Neural progenitor cell (in vitro differentiated cells): ENCODE measurements at regions not wholly inside any gene's neighbourhood (a gene's known extent, or its start where the extent isn't known, plus 50 kb on each side); places are given as distances from the start of the nearest gene placed in this dataset.

Experiments
- DNase-seq: peaks from one replicate; pipeline ENCODE4 v3.0.0-alpha.2; 2016; ENCODE audit warnings: low spot score
- H2AFZ ChIP-seq: fragments of 200-600 bp; sonication (generic); replicated peaks from 2 replicates; pipeline ENCODE4 v1.6.1; 2016; ENCODE audit warnings: antibody characterized with exemption
- H3F3A ChIP-seq: fragments of 200-600 bp; sonication (generic); 2 replicates; pipeline ENCODE4 v1.6.1; 2016; ENCODE audit warnings: antibody characterized with exemption, low read depth
- H3K27ac ChIP-seq: fragments of 200-600 bp; sonication (generic); 2 replicates; pipeline ENCODE4 v1.5.1; 2016; ENCODE audit warnings: mild to moderate bottlenecking
- H3K27me3 ChIP-seq: fragments of 200-600 bp; sonication (generic); 2 replicates; pipeline ENCODE4 v1.6.1; 2016; ENCODE audit warnings: mild to moderate bottlenecking, moderate library complexity
- H3K36me3 ChIP-seq: fragments of 200-600 bp; sonication (generic); 2 replicates; pipeline ENCODE4 v1.5.1; 2016
- H3K4me1 ChIP-seq: fragments of 200-600 bp; sonication (generic); 2 replicates; pipeline ENCODE4 v1.6.1; 2016; ENCODE audit warnings: mixed run types
- H3K4me2 ChIP-seq: fragments of 200-600 bp; sonication (generic); 2 replicates; pipeline ENCODE4 v1.6.1; 2016
- H3K4me3 ChIP-seq: fragments of 200-600 bp; sonication (generic); 2 replicates; pipeline ENCODE4 v1.5.1; 2016
- H3K79me2 ChIP-seq: fragments of 200-600 bp; sonication (generic); 2 replicates; pipeline ENCODE4 v1.6.1; 2016; ENCODE audit warnings: low read depth
- H3K9ac ChIP-seq: fragments of 200-600 bp; sonication (generic); 2 replicates; pipeline ENCODE4 v1.6.1; 2016
- H3K9me3 ChIP-seq: fragments of 200-600 bp; sonication (generic); 2 replicates; pipeline ENCODE4 v1.5.1; 2016; ENCODE audit warnings: low read depth
- H4K20me1 ChIP-seq: fragments of 200-600 bp; sonication (generic); 2 replicates; pipeline ENCODE4 v1.6.1; 2016; ENCODE audit warnings: low read depth
- H3K27ac Mint-ChIP-seq: 3 replicates; pipeline ENCODE4 v1.8.0; 2021; ENCODE audit warnings: mixed read lengths
- H3K27me3 Mint-ChIP-seq: 2 replicates; pipeline ENCODE4 v1.8.0; 2022; ENCODE audit warnings: low read depth, mild to moderate bottlenecking, inconsistent platforms, moderate library complexity, mixed read lengths; ENCODE audit not compliant: insufficient read depth
- H3K36me3 Mint-ChIP-seq: 3 replicates; pipeline ENCODE4 v1.8.0; 2021; ENCODE audit warnings: mixed read lengths
- H3K4me1 Mint-ChIP-seq: 3 replicates; pipeline ENCODE4 v1.8.0; 2021; ENCODE audit warnings: mixed read lengths
- H3K4me3 Mint-ChIP-seq: 3 replicates; pipeline ENCODE4 v1.8.0; 2021; ENCODE audit warnings: mild to moderate bottlenecking, moderate library complexity, mixed read lengths
- H3K9me3 Mint-ChIP-seq: 3 replicates; pipeline ENCODE4 v1.8.0; 2020; ENCODE audit warnings: mixed read lengths
- EZH2 ChIP-seq: fragments of 200-600 bp; sonication (generic); IDR thresholded peaks from 2 replicates; pipeline ENCODE4 v1.6.1; 2017; ENCODE audit warnings: antibody characterized with exemption, mild to moderate bottlenecking, moderate library complexity
- EZH2phosphoT487 ChIP-seq: fragments of 200-600 bp; sonication (generic); IDR thresholded peaks from 2 replicates; pipeline ENCODE4 v1.6.1; 2017; ENCODE audit warnings: antibody characterized with exemption
- TF ChIP-seq, protein P1 (sequence below): fragments of 200-600 bp; sonication (generic); IDR thresholded peaks from 2 replicates; pipeline ENCODE4 v1.5.1; 2017; ENCODE audit warnings: antibody characterized with exemption, mild to moderate bottlenecking

- Histone ChIP-seq H3K27me3 (no peaks in the 10 kb centered on the region), H4K20me1 (no peaks in the 10 kb centered on the region), H3F3A (peaks cover 10% of the 10 kb centered on the region), H3K9ac (no peak overlapping the region), H3K4me3 (no peak overlapping the region), H3K4me2 (peak overlapping the region; percentile 37), H3K27ac (peak overlapping the region; percentile 38), H2AFZ (no peak overlapping the region), H3K4me1 (peaks cover 30% of the 10 kb centered on the region), H3K36me3 (no peaks in the 10 kb centered on the region), H3K79me2 (no peaks in the 10 kb centered on the region), H3K9me3 (no peaks in the 10 kb centered on the region)
- Mint-ChIP-seq H3K27me3 (peaks cover 5% of the 10 kb centered on the region), H3K4me1 (peaks cover 7% of the 10 kb centered on the region), H3K9me3 (no peaks in the 10 kb centered on the region), H3K27ac (peak overlapping the region; percentile 4), H3K4me3 (no peak overlapping the region), H3K36me3 (no peaks in the 10 kb centered on the region)
- peak; percentile 40 for DNase-seq
- TF ChIP-seq, protein P1, sequence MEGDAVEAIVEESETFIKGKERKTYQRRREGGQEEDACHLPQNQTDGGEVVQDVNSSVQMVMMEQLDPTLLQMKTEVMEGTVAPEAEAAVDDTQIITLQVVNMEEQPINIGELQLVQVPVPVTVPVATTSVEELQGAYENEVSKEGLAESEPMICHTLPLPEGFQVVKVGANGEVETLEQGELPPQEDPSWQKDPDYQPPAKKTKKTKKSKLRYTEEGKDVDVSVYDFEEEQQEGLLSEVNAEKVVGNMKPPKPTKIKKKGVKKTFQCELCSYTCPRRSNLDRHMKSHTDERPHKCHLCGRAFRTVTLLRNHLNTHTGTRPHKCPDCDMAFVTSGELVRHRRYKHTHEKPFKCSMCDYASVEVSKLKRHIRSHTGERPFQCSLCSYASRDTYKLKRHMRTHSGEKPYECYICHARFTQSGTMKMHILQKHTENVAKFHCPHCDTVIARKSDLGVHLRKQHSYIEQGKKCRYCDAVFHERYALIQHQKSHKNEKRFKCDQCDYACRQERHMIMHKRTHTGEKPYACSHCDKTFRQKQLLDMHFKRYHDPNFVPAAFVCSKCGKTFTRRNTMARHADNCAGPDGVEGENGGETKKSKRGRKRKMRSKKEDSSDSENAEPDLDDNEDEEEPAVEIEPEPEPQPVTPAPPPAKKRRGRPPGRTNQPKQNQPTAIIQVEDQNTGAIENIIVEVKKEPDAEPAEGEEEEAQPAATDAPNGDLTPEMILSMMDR: no peak
- no peak for TF ChIP-seq EZH2phosphoT487
- TF ChIP-seq EZH2: no peak
Observed at GRCh38 chr4:181219783-181220416, 1023.3 kb upstream of the TENM3 start.

DNA sequence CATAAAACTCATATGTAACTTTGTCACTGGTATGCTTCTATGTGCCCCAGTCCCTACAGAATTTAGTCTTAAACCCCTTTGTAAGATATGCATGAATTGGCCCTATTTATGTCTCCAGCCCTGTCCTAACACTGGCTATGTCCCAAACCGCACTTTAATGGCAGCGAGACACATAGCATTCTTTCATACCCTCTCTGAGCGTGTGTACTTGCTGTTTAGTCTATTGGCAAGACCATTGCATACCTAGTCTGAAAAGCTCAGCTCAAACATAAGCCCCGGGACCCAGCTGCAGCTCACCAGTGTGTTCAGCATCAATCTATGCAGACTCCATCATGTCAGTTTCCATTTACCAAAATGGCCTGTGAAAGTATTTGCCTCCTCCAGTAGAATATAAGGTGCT lies 1018.4 kb upstream of the TENM3 start:
- H3K27ac ChIP-seq: no peak overlapping the region
- peaks cover 46% of the 10 kb centered on the region for H3K4me1 ChIP-seq
- H2AFZ ChIP-seq: no peak overlapping the region
- DNase-seq: no peak
- no peak overlapping the region for H3K4me3 Mint-ChIP-seq
- no peak overlapping the region for H3K9ac ChIP-seq
- no peaks in the 10 kb centered on the region for H3K79me2 ChIP-seq
- H3K4me3 ChIP-seq: no peak overlapping the region
- no peak overlapping the region for H3K27ac Mint-ChIP-seq
- H3K36me3 Mint-ChIP-seq: no peaks in the 10 kb centered on the region
- H3K9me3 Mint-ChIP-seq: no peaks in the 10 kb centered on the region
- H3K4me2 ChIP-seq: no peak overlapping the region
- H3K27me3 Mint-ChIP-seq: no peaks in the 10 kb centered on the region
- no peaks in the 10 kb centered on the region for H3K27me3 ChIP-seq
- H3F3A ChIP-seq: peaks cover 7% of the 10 kb centered on the region
- no peaks in the 10 kb centered on the region for H4K20me1 ChIP-seq
- H3K9me3 ChIP-seq: no peaks in the 10 kb centered on the region
- no peak for TF ChIP-seq EZH2
- TF ChIP-seq, protein P1: no peak
- TF ChIP-seq EZH2phosphoT487: no peak
- H3K36me3 ChIP-seq: no peaks in the 10 kb centered on the region
- H3K4me1 Mint-ChIP-seq: peaks cover 18% of the 10 kb centered on the region

- Histone ChIP-seq H2AFZ (peak overlapping the region; percentile 81), H3K9me3 (no peaks in the 10 kb centered on the region), H3K9ac (no peak overlapping the region), H3K4me1 (peaks cover 38% of the 10 kb centered on the region), H3K4me2 (peak overlapping the region; percentile 36), H4K20me1 (no peaks in the 10 kb centered on the region), H3K4me3 (no peak overlapping the region), H3K79me2 (no peaks in the 10 kb centered on the region), H3K27ac (no peak overlapping the region), H3K27me3 (no peaks in the 10 kb centered on the region), H3K36me3 (no peaks in the 10 kb centered on the region), H3F3A (no peaks in the 10 kb centered on the region)
- no peaks in the 10 kb centered on the region for H3K9me3 Mint-ChIP-seq
- no peaks in the 10 kb centered on the region for H3K27me3 Mint-ChIP-seq
- no peak for TF ChIP-seq EZH2phosphoT487
- TF ChIP-seq EZH2: no peak
- TF ChIP-seq, protein P1: no peak
- H3K4me3 Mint-ChIP-seq: no peak overlapping the region
- H3K27ac Mint-ChIP-seq: no peak overlapping the region
- H3K4me1 Mint-ChIP-seq: peaks cover 14% of the 10 kb centered on the region
- DNase-seq: peak; percentile 60
- H3K36me3 Mint-ChIP-seq: no peaks in the 10 kb centered on the region
Observed at GRCh38 chr4:181225616-181226261, 1017.5 kb upstream of the TENM3 start.
